ENCODE measurements at regions not wholly inside any gene's neighbourhood (a gene's known extent, or its start where the extent isn't known, plus 50 kb on each side); places are given as distances from the start of the nearest gene placed in this dataset.
"Not testable (repeated sequence)": the region's sequence is repeated elsewhere in the genome, so short reads cannot be mapped to it uniquely, and the experiment has no call there.

DNA sequence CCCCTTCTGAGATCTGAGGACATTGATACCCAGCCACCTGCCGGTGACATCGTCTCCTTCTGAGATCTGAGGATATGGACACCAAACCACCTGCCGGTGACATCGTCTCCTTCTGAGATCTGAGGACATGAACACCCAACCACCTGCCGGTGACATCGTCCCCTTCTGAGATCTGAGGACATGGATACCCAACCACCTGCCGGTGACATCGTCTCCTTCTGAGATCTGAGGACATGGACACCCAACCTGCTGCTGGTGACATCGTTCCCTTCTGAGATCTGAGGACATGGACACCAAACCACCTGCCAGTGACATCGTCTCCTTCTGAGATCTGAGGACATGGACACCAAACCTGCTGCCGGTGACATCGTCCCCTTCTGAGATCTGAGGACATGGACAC, 396.1 kb upstream of the TNRC6C start:
- DNase-seq: not testable (repeated sequence)

DNA sequence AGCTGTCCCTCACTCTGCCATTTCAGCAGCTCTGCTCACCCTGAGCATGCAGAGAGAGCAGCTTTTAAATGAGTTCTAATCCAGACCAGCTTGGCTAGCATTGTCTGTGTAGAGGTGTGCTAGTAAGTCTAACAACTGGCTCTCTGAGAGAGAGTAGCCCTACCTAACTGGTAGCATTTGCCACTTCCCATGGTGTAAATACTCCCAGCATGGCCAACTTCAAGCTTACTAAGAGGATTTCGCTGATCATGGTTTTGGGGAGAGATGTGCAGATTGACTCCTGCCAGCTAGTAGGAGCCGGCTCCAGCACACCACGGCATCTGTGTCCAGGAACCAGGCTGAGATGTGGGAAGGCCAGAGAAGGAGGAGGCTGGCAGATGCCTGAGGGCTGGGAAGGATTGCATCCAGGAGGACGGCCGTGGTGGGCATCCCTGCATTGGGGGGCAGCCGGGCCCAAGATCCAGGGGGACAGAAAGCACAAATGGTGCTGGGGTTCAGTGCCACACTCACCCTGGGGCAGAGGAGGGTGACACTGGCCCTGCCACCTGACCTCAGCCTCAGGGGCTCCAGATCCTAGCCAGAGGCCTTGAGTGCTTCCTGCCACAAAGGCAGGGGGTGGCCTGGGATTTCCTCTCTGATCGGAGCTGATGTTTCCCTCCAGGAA, 394.9 kb upstream of the TNRC6C start:
- no peak for DNase-seq

DNA sequence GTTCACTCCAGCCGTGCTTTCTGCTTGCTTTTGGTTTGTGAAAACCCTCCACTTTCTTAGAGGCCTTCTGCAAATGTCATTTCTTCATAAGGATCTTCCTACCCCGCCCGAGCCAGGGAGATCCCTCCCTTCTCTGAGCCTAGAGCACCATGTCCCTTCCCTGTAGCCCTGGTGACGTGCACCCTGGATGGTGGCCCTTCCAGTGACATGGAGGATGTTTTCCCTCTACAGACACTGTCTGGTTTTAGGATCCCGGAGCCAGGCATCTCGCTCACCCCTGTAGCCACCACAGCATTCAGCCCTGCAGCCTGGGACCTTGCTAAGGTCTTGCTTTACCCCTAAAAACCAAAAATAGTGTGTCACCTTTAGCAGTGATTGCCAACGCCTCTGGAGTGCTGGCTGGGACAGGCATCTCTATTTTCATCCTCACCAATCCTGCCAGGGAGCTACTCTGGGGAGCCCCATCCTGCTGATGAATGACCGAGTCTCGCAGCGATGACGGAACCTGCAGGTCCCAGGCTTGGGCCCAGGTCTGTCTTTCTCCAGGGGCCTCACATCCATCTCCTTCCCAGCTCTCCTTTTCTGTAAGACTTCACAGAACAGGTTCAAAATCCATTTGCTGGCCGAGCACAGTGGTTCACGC, 394.1 kb upstream of the TNRC6C start:
- DNase-seq: no peak

- DNase-seq: no peak
These were observed 393.3 kb upstream of the TNRC6C start for GRCh38 chr17:77565166-77565565.

DNA sequence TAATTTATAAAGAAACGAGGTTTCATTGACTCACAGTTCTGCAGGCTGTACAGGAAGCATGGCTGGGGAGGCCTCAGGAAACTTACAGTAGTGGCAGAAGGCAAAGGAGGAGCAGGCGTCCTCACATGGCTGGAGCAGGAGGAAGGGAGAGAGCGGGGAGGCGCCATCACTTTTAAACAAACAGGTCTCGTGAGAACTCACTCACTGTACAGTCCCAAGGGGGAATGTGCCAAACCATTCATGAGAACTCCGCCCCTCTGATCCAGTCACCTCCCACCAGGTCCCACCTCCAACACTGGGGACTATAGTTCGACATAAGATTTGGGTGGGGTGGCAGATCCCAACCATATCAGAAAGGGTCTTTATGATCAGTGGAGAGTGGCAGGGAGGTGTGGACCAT, 392.4 kb upstream of the TNRC6C start:
- DNase-seq: no peak

- no peak for DNase-seq
These were observed 391.9 kb upstream of the TNRC6C start for GRCh38 chr17:77566566-77567138.

DNA sequence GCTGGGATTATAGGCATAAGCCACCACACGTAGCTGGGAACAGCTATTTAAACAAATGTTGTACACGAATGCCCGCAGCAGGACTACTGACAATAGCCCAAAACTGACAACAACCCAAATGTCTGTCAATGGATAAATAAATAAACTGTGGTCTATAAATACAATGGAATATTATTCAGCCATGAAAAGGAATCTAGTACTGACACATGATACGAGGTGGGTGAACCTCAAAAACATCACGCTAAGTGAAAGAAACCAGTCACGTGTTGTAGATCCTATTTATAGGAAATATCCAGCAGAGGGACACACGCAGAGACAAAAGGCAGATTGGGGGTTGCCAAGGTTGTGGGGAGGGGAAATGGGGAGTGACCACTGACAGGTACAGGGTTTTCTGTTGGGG, 390.0 kb upstream of the TNRC6C start:
- no peak for DNase-seq

DNA sequence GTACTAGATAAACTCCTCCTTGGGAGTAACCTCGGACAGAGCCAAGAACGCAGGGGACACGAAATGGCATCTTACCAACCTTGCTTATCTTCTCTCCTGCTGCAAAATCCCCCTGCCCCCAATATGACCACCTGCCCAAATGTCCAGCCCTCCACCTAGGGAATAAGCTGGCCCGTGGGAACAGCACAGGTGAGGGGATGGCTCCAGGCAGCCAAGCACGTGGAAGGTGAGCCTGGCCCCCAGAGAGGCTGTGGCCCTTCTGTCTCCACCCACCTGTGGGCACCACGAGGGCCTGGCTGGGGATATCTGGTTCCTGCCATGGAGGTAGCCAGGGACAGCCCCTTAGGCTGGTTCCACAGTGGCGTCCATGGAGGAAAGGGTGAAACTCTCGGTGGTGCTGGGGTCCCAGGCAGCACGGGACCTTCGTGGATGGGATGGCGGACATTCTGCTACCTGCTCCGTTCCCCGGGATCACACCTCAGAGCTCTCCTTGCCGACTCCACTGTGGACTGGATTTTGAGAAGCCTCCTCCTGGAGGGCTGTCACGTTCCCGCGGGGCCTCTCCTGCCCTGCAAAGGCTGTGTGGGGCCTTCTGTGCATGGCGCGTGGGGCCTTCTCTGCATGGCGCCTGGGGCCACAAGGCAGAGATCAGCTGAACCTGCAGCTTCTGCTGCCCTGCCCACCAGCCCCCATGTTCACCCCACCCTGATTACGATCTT, 388.5 kb upstream of the TNRC6C start:
- DNase-seq: no peak

DNA sequence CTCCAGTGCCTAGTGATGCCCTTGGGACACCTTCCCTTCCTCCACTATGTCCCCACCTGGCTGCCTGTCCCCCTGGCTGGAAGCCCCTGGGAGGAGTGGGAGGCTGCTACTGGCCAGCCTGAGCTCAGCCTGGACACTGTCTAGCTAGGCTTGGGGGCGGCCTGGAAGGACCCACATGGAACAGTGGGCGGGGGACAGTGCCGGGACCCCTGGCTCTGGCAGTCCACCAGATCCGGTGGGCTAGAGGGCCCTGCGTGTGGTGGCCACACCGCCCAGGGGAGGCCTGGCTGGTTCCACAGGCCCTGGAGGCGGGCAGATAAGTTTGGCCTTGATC, 388.0 kb upstream of the TNRC6C start:
- no peak for DNase-seq

DNA sequence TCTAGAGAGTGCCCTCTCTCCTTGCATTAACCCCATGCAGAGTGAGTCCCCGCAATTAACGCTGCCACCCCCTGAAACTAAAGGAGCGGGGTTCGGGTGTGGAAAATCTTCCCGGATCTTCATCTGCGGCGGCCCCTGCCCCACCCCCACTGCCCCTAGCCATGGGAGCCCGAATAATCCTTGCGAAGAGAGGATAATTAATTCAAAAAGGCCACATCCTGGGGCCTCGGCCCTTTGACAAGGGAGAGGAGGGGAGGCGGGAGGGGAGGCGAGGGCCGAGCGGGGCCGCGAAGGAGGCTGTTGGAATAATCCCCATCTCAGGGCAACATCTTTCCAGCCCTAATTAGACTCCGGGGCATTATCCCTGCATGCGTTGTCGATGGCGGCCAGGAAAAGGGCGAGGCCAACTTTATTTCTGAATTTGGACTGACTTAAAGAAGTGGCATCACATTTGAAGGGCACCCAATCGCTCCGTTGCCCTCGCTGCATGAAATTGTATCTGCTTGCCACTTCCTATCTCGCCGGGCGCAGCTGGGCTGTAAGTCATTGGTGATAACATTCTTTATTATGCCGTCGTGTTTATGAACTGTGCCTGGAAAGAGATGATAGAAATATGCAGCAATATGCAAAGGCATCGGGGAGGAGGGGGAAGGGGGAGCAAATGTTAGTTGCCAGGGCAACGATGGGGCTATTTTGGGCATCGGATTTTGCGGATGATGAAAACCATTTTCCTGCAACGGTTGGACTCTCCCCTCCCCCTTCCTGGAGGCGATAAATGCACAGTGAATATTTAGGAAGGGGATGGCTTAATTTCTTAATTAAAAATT, 387.1 kb upstream of the TNRC6C start:
- DNase-seq: no peak

GRCh38 chr17:77572065-77572601, 386.4 kb upstream of the TNRC6C start:
- no peak for DNase-seq

GRCh38 chr17:77572851-77573250, 385.7 kb upstream of the TNRC6C start:
- no peak for DNase-seq

GRCh38 chr17:77577491-77577890, 381.0 kb upstream of the TNRC6C start:
- DNase-seq: no peak

DNA sequence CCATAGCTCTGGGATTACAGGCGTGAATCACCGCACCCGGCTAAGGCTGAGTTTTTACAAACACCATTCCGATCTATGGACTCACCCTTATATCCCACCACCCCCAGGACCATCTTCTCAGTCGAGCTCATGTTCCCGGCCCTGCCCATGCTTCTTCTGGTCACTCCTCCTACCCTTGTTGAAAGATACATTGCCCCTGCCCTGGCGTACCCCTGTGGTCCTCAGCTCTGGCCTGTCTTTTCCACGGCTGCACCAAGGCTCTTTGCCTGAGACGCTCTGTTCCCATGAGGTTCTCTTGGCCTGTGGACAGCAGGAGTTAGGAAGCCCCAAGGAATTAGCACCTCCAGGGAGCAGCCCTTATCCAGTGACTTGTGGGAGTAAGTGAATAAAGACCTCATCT, 379.4 kb upstream of the TNRC6C start:
- DNase-seq: no peak

DNA sequence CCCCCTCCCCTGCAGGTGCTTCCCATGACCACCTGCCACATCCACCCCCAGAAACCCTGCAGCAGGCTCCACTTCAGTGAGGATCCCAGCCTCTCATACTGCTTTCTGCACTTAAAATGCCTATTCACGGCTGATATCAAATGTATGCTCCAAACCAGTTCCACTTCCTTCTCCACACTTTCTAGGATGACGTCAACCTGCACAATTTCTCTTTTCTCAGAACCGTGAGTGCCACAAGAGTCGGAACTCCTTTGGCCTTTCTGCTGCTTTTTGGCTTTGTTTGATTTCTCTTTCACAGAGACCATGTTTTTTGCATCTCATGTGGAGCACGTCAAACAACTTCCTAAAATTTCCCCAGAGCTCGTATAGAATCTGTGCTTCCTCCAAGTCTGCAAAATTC, 378.8 kb upstream of the TNRC6C start:
- no peak for DNase-seq

GRCh38 chr17:77580531-77581270, 377.8 kb upstream of the TNRC6C start:
- DNase-seq: no peak

DNA sequence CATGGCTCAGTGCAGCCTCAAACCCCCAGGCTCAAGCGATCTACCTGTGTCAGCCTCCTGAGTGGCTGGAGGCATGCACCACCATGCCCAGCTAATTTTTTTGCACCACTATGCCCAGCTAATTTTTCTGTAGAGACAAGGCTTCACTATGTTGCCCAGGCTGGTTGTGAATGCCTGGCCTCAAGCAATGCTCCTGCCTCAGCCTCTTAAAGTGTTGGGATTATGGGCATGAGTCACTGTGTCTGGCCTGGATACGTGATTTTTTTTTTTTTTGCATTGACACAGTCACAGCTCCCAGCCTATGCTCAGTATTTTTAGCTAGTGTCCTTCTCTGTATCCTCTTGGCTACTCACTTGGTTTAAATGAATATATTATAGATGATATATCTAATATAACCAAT, 377.0 kb upstream of the TNRC6C start:
- DNase-seq: no peak

DNA sequence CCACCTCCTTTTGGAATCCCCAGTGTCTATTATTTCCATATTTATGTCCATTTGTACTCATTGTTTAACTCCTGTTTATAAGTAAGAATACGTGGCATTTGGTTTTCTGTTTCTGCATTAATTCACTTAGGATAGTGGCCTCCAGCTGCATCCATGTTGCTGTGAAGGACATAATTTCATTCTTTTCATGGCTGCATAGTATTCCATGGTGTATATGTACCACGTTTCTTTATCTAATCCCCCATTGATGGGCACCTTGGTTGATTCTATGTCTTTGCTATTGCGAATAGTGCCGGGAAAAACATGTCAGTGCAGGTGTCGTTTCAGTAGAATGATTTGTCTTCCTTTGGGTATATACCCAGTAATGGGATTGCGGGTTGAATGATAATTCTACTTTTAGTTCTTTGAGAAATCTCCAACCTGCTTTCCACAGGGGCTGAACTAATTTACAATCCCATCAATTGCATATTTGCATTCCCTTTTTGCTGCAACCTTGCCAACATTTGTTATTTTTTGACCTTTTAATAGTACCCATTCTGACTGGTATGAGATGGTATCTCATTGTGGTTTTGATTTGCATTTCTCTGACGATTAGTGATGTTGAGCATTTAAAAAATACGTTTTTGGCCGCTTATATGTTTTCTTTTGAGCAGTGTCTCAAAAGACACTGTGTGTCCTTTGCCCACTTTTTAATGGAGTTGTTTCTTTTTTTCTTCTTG, 373.2 kb upstream of the TNRC6C start:
- DNase-seq: no peak

- DNase-seq: no peak
These were observed 367.4 kb upstream of the TNRC6C start for GRCh38 chr17:77590951-77591735.

DNA sequence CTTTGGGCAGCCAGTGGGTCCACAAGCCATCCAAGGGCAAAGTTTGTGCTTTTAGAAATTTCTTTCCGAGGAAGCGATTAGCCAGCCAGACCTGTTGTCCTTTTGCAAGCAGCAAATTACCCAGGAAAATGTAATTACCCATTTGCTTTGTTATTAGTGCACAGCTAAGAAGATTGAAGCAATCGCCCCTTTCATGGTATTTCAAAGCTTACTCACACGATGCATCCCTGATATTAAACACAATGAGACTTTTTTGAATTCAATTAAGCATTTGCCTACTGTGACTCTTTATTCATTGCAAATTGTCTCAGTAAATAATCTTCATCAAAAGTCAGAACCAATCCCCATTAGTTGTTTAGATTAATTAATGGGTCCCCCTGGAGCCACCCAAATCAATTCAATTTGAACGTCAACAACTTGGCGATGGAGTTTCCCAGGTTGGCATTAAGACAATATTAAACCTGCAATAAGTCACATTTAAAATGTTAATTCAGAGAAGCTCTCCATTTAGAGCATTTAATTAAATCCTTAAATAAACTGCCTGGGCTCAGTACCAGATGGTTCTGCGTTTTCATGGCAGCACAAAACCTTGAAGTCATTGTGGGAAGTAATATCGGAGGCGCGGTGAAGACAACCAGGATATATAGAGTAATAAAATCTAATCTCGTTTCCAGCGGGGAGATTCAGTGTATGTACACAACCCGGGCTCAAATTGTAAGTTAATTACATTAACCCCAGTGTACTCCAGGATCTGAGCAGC, 366.2 kb upstream of the TNRC6C start:
- no peak for DNase-seq

All from NCI-H1694 (cell line).